ENCODE measurements at regions not wholly inside any gene's neighbourhood (a gene's known extent, or its start where the extent isn't known, plus 50 kb on each side); places are given as distances from the start of the nearest gene placed in this dataset.
"Not testable (repeated sequence)": the region's sequence is repeated elsewhere in the genome, so short reads cannot be mapped to it uniquely, and the experiment has no call there.

DNA sequence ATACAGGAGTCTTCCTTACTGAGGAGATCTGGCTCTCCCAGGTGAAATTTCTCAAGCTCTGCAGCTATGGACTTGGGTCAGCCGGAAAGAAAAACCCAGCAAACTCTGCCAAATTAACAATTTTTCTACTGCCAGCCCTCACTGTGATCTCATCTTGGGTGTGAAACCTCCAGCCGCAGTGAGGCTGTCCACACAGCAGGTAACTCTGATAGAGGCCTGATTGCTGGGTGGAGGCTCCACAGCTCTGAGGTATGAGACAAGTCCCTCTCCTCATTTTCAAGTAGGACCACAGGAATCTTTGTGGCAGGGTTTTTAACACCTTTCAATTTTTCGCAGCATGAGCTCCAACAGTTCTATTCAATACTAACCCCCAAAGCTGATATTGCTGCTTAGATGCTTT lies 430.6 kb upstream of the RAB6C start:
- no peak overlapping the region for H3K4me3 ChIP-seq (ENCODE audit: low read depth, low read length)
- no peaks in the 10 kb centered on the region for H3K27me3 ChIP-seq (ENCODE audit: control insufficient read depth, insufficient read depth, low read length)
- no peaks in the 10 kb centered on the region; the same call in 1 of the 2 replicates for H3K9me3 ChIP-seq (ENCODE audit: control insufficient read depth, insufficient read depth, low read depth, low read length)
- H3K9ac ChIP-seq (ENCODE audit: low read length): no peak overlapping the region
- H3K36me3 ChIP-seq (ENCODE audit: control insufficient read depth, insufficient read depth, low read length): no peaks in the 10 kb centered on the region
- no peaks in the 10 kb centered on the region for H3K4me1 ChIP-seq (ENCODE audit: control insufficient read depth, insufficient read depth, low read length)
- H3K27ac ChIP-seq (ENCODE audit: low read depth, low read length): no peak overlapping the region

DNA sequence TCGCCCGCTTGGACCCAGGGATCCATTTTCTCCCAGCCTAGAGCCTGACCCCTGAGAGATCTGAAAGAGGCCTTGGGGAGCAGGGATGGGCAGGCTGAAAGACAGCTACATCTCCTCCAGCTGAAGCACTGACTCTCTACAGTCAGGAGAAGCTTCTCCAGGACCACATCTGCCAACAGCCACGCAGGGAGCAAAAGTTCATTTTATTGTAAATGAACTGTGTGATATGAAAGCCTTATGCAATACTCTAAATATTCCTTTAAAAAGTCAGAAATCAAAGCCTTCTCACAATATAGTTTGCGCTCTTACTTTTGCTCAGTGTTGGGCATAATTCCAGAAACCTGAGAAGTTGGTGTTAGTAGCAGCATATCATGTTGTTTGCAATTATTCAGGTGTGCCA lies 428.9 kb upstream of the RAB6C start:
- 0 out of 2 replicates have a peak, but pooled peaks cover 5% of the 10 kb centered on the region for H3K4me1 ChIP-seq (ENCODE audit: control insufficient read depth, insufficient read depth, low read length)
- no peak overlapping the region for H3K9ac ChIP-seq (ENCODE audit: low read length)
- H3K36me3 ChIP-seq (ENCODE audit: control insufficient read depth, insufficient read depth, low read length): no peaks in the 10 kb centered on the region
- no peak overlapping the region for H3K27ac ChIP-seq (ENCODE audit: low read depth, low read length)
- no peak overlapping the region for H3K4me3 ChIP-seq (ENCODE audit: low read depth, low read length)
- no peaks in the 10 kb centered on the region; the same call in 1 of the 2 replicates for H3K9me3 ChIP-seq (ENCODE audit: control insufficient read depth, insufficient read depth, low read depth, low read length)
- no peaks in the 10 kb centered on the region for H3K27me3 ChIP-seq (ENCODE audit: control insufficient read depth, insufficient read depth, low read length)

DNA sequence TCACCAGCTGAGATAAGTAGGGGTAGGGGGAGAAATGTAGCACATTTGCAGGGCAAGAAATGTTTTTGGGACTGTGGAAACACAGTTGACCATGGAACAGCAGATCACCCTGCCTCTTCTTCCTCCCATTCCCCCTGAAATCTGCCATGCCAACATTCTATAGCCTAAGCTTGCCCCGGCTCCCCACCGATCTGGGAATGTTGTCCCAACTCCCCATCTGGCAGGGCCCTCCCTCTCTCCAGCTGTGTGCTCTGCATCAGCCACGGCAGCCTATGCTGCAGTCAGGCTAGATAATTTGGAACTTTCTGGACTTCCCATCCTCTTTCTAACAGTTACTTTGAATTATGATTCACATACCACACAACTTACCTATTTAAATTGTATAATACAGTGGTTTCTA lies 425.1 kb upstream of the RAB6C start:
- no peak overlapping the region for H3K27ac ChIP-seq (ENCODE audit: low read depth, low read length)
- no peak overlapping the region for H3K4me3 ChIP-seq (ENCODE audit: low read depth, low read length)
- H3K27me3 ChIP-seq (ENCODE audit: control insufficient read depth, insufficient read depth, low read length): no peaks in the 10 kb centered on the region
- H3K9ac ChIP-seq (ENCODE audit: low read length): no peak overlapping the region
- H3K36me3 ChIP-seq (ENCODE audit: control insufficient read depth, insufficient read depth, low read length): no peaks in the 10 kb centered on the region
- 0 out of 2 replicates have a peak, but pooled peaks cover 5% of the 10 kb centered on the region for H3K4me1 ChIP-seq (ENCODE audit: control insufficient read depth, insufficient read depth, low read length)
- H3K9me3 ChIP-seq (ENCODE audit: control insufficient read depth, insufficient read depth, low read depth, low read length): no peaks in the 10 kb centered on the region

DNA sequence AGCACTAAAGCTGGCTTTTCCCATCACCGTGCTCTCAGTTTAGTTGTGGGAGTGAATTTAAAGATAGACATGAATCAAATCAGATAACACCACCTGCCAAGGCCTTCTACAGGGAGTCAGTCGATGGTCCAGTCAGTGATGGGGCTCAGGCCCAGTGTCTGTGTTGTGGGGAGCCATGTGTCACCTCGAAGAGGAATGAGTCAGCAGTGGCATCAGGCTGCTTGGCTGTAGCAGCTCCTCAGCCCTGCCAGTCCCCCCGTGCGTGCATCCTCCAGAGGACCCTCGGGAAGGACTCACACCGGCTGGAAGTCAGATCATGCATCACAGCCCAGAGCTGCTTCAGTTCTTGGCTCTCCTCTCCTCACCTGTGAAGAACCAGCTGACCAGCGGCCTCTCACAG lies 420.4 kb upstream of the RAB6C start:
- Histone ChIP-seq H3K9ac (ENCODE audit: low read length) (no peak overlapping the region), H3K9me3 (ENCODE audit: control insufficient read depth, insufficient read depth, low read depth, low read length) (no peaks in the 10 kb centered on the region), H3K4me3 (ENCODE audit: low read depth, low read length) (no peak overlapping the region), H3K27me3 (ENCODE audit: control insufficient read depth, insufficient read depth, low read length) (no peaks in the 10 kb centered on the region; the same call in 1 of the 2 replicates), H3K4me1 (ENCODE audit: control insufficient read depth, insufficient read depth, low read length) (0 out of 2 replicates have a peak, but pooled peaks cover 5% of the 10 kb centered on the region), H3K27ac (ENCODE audit: low read depth, low read length) (no peak overlapping the region), H3K36me3 (ENCODE audit: control insufficient read depth, insufficient read depth, low read length) (no peaks in the 10 kb centered on the region)

DNA sequence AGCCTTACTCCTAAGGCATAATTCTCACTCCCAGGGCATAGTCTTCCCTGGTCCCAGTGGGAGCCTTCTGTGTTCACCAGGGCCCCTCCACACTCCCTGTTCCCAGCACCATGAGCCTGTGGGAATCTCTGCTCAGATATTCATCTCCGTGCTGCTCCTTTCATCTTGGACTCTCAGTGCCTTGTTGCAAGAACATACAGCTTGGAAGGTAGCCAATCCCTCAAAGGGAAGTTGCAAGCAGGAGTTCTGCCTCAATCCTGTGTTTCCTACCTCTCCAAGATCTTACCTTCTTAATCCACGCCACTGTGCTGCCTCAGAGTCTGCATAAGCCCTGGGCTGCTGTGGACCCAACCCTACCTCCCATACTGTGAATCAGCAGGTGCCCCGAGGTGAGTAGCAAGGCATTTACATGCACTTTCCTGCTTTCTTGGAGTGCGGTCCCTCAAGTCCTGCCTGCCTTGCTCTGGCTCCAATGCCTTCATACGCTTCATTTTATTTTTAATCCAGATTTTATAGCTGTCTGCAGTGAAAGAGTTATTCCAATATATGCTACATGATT lies 413.8 kb upstream of the RAB6C start:
- Histone ChIP-seq H3K4me3 (ENCODE audit: low read depth, low read length) (no peak overlapping the region), H3K9me3 (ENCODE audit: control insufficient read depth, insufficient read depth, low read depth, low read length) (peaks cover 5% of the 10 kb centered on the region), H3K27ac (ENCODE audit: low read depth, low read length) (no peak overlapping the region), H3K4me1 (ENCODE audit: control insufficient read depth, insufficient read depth, low read length) (peaks cover 8% of the 10 kb centered on the region), H3K36me3 (ENCODE audit: control insufficient read depth, insufficient read depth, low read length) (no peaks in the 10 kb centered on the region), H3K27me3 (ENCODE audit: control insufficient read depth, insufficient read depth, low read length) (no peaks in the 10 kb centered on the region), H3K9ac (ENCODE audit: low read length) (no peak overlapping the region)

DNA sequence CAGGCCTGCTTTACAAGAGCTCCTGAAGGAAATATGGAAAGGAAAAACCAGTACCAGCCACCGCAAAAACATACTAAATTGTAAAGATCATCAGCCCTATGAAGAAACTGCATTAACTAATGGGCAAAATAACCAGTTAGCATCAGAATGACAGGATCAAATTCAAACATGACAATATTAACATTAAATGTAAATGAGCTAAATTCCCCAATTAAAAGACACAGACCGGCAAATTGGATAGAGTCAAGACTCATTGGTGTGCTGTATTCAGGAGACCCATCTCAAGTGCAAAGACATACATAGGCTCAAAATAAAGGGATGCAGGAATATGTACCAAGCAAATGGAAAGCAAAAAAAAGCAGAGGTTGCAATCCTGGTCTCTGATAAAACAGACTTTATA lies 408.7 kb upstream of the RAB6C start:
- H3K36me3 ChIP-seq (ENCODE audit: control insufficient read depth, insufficient read depth, low read length); H3K27ac ChIP-seq (ENCODE audit: low read depth, low read length); H3K4me1 ChIP-seq (ENCODE audit: control insufficient read depth, insufficient read depth, low read length); H3K4me3 ChIP-seq (ENCODE audit: low read depth, low read length); H3K27me3 ChIP-seq (ENCODE audit: control insufficient read depth, insufficient read depth, low read length); H3K9ac ChIP-seq (ENCODE audit: low read length): not testable (repeated sequence)
- H3K9me3 ChIP-seq (ENCODE audit: control insufficient read depth, insufficient read depth, low read depth, low read length): peaks cover 15% of the 10 kb centered on the region

DNA sequence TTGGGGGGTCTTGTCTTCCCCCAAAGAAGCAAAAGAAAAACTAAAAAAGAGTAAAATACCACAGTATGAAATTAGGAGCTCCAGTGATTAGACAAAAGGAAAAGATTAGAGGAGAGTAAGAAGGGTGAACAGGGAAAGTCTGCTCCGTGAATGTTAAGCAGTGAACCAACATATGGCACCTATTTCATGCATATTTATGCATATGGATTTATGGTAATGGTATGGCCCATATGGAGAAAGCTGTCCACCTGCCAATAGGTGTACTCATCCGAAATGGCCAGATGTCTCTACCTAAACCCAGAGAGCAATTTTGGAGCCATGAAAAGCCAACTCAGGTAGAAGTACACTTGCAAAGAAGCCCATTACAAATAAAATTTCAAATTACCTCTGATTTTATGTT lies 404.0 kb upstream of the RAB6C start:
- H3K27ac ChIP-seq (ENCODE audit: low read depth, low read length): no peak overlapping the region
- no peak overlapping the region for H3K9ac ChIP-seq (ENCODE audit: low read length)
- no peaks in the 10 kb centered on the region for H3K4me1 ChIP-seq (ENCODE audit: control insufficient read depth, insufficient read depth, low read length)
- H3K9me3 ChIP-seq (ENCODE audit: control insufficient read depth, insufficient read depth, low read depth, low read length): peaks cover 10% of the 10 kb centered on the region; the same call in 1 of the 2 replicates
- H3K27me3 ChIP-seq (ENCODE audit: control insufficient read depth, insufficient read depth, low read length): no peaks in the 10 kb centered on the region
- H3K4me3 ChIP-seq (ENCODE audit: low read depth, low read length): no peak overlapping the region
- no peaks in the 10 kb centered on the region for H3K36me3 ChIP-seq (ENCODE audit: control insufficient read depth, insufficient read depth, low read length)

DNA sequence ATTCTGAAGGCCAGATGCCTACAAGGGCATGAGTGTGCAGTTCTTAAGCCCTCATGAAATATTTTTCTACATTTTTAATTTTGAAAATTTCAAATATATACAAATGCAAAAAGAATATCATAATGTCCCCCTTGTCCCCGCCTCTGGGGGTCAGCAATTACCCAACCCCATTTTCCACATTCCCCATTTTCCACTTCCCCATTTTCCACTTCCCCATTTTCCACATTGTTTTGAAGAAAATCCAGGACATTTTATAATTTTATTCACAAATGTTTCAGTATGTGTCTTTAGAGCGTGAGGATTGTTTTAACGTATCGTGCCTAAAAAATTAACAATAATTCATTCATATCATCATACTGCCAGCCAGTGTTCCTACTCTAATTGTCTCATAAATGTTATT lies 403.6 kb upstream of the RAB6C start:
- Histone ChIP-seq H3K27me3 (ENCODE audit: control insufficient read depth, insufficient read depth, low read length) (no peaks in the 10 kb centered on the region), H3K4me3 (ENCODE audit: low read depth, low read length) (no peak overlapping the region), H3K36me3 (ENCODE audit: control insufficient read depth, insufficient read depth, low read length) (no peaks in the 10 kb centered on the region), H3K27ac (ENCODE audit: low read depth, low read length) (no peak overlapping the region), H3K9me3 (ENCODE audit: control insufficient read depth, insufficient read depth, low read depth, low read length) (peaks cover 11% of the 10 kb centered on the region), H3K4me1 (ENCODE audit: control insufficient read depth, insufficient read depth, low read length) (no peaks in the 10 kb centered on the region), H3K9ac (ENCODE audit: low read length) (no peak overlapping the region)

DNA sequence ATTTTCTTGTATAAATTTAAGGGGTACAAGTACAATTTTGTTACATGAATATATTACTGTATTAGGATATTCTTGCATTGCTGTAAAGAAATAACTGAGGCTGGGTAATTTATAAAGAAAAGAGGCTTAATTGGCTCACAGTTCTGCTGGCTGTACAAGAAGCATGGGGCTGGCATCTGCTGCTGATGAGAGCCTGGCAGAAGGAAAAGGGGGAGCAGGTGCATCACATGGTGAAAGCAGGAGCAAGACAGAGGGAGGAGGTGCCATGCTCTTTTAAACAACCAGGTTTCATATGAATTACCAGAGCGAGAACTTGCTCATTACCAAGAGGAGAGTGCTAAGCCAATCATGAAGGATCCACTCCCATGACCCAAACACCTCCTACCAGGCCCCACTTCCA lies 399.5 kb upstream of the RAB6C start:
- H3K27me3 ChIP-seq (ENCODE audit: control insufficient read depth, insufficient read depth, low read length): no peaks in the 10 kb centered on the region
- no peak overlapping the region for H3K27ac ChIP-seq (ENCODE audit: low read depth, low read length)
- H3K9ac ChIP-seq (ENCODE audit: low read length): no peak overlapping the region
- H3K4me3 ChIP-seq (ENCODE audit: low read depth, low read length): no peak overlapping the region
- peaks cover 16% of the 10 kb centered on the region for H3K9me3 ChIP-seq (ENCODE audit: control insufficient read depth, insufficient read depth, low read depth, low read length)
- no peaks in the 10 kb centered on the region for H3K4me1 ChIP-seq (ENCODE audit: control insufficient read depth, insufficient read depth, low read length)
- no peaks in the 10 kb centered on the region for H3K36me3 ChIP-seq (ENCODE audit: control insufficient read depth, insufficient read depth, low read length)

DNA sequence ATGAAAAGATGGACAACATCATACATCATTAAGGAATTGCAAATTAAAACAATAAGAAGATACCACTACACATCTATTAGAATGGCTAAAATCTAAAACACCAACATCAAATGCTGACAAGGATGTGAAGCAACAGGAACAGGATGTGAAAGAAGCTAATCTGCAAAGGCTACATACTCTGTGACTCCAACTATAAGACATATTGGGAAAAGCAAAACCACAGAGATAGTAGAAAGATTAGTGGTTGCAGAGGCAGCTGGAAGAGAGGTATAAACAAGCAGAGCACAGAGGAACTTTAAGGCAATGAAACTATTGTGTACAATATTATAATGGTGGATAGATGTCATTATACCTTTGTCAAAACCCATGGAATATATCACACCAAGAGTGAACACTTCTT lies 393.7 kb upstream of the RAB6C start:
- no peaks in the 10 kb centered on the region for H3K4me1 ChIP-seq (ENCODE audit: control insufficient read depth, insufficient read depth, low read length)

DNA sequence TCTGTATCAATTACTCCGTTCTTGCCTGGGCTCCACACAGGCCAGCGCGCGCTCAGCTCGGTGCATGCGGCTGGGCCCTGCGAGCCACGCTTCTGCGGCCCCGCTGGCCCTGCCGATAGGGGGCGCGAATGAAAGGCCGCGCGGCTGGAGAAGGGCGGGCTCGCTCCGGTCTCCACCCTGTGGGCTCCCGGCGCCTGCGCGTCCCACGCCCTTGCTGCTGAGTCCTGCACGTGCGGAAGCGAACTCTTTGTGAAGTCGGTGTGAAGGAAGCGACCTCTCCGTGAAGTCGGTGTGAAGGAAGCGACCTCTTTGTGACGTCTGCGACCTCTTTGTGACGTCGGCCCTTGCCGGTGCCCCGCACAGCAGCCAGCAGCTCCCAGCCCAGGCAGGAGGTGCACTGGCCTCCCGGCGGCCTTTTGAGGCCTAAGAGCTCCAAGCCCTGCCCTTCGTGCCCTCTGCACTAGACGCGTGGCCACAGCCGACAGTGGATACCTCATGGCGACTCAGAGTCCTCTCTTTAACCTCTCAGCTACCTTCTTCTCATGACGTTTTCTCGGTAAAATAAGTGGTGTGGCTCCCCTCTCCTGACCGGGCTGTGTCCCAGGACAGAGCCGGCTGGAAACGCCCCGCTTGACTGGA lies 391.9 kb upstream of the RAB6C start:
- Histone ChIP-seq H3K4me3 (ENCODE audit: low read depth, low read length) (peak overlapping the region; percentile 16; the same call in 1 of the 2 replicates), H3K27ac (ENCODE audit: low read depth, low read length) (no peak overlapping the region), H3K36me3 (ENCODE audit: control insufficient read depth, insufficient read depth, low read length) (no peaks in the 10 kb centered on the region), H3K9me3 (ENCODE audit: control insufficient read depth, insufficient read depth, low read depth, low read length) (no peaks in the 10 kb centered on the region), H3K27me3 (ENCODE audit: control insufficient read depth, insufficient read depth, low read length) (peaks cover 15% of the 10 kb centered on the region; the same call in 1 of the 2 replicates), H3K4me1 (ENCODE audit: control insufficient read depth, insufficient read depth, low read length) (no peaks in the 10 kb centered on the region), H3K9ac (ENCODE audit: low read length) (no peak overlapping the region)

More for the DNA sequence above, 393.7 kb upstream of the RAB6C start:
- H3K27me3 ChIP-seq (ENCODE audit: control insufficient read depth, insufficient read depth, low read length): peaks cover 15% of the 10 kb centered on the region; the same call in 1 of the 2 replicates
- no peaks in the 10 kb centered on the region for H3K36me3 ChIP-seq (ENCODE audit: control insufficient read depth, insufficient read depth, low read length)
- no peak overlapping the region for H3K27ac ChIP-seq (ENCODE audit: low read depth, low read length)
- no peak overlapping the region for H3K4me3 ChIP-seq (ENCODE audit: low read depth, low read length)
- peaks cover 13% of the 10 kb centered on the region for H3K9me3 ChIP-seq (ENCODE audit: control insufficient read depth, insufficient read depth, low read depth, low read length)
- no peak overlapping the region for H3K9ac ChIP-seq (ENCODE audit: low read length)
